OCI-LY3 (cell line): ENCODE measurements at regions not wholly inside any gene's neighbourhood (a gene's known extent, or its start where the extent isn't known, plus 50 kb on each side); places are given as distances from the start of the nearest gene placed in this dataset.

Source experiments
- H2AFZ ChIP-seq: fragments of 200-600, 300-600 bp; shearing (Covaris generic); 2 replicates; pipeline ENCODE4 v1.6.0; 2014; ENCODE audit warnings: antibody characterized with exemption, low read depth, low read length
- H3K27ac ChIP-seq: fragments of 200-600, 300-600 bp; sonication (generic); 2 replicates; pipeline ENCODE4 v1.5.1; 2014; ENCODE audit warnings: mild to moderate bottlenecking, low read length, moderate library complexity, mixed read lengths
- H3K27me3 ChIP-seq: fragments of 200-600, 300-600 bp; sonication (generic); 2 replicates; pipeline ENCODE4 v1.6.1; 2014; ENCODE audit warnings: low read depth, low read length, mixed read lengths
- H3K36me3 ChIP-seq: fragments of 200-600, 300-600 bp; sonication (generic); replicated peaks from 2 replicates; pipeline ENCODE3; 2014; ENCODE audit warnings: low read depth, low read length, mixed read lengths
- H3K4me1 ChIP-seq: fragments of 300-600, 200-600 bp; sonication (generic); 2 replicates; pipeline ENCODE4 v1.6.1; 2014; ENCODE audit warnings: low read length, mixed read lengths
- H3K4me2 ChIP-seq: fragments of 200-600, 300-600 bp; sonication (generic); 2 replicates; pipeline ENCODE4 v1.6.1; 2014; ENCODE audit warnings: low read length, mixed read lengths
- H3K4me3 ChIP-seq: fragments of 300-600, 200-600 bp; sonication (generic); 2 replicates; pipeline ENCODE4 v1.5.1; 2014; ENCODE audit warnings: antibody characterized with exemption, mild to moderate bottlenecking, low read length, moderate library complexity
- H3K79me2 ChIP-seq: fragments of 300-600, 200-600 bp; shearing (Covaris generic); 2 replicates; pipeline ENCODE4 v1.6.1; 2014; ENCODE audit warnings: mild to moderate bottlenecking, low read length, mixed read lengths
- H3K9ac ChIP-seq: fragments of 300-600, 200-600 bp; shearing (Covaris generic); 2 replicates; pipeline ENCODE4 v1.6.0; 2014; ENCODE audit warnings: mild to moderate bottlenecking, low read length, moderate library complexity
- H3K9me3 ChIP-seq: fragments of 200-600, 300-600 bp; shearing (Covaris generic); 2 replicates; pipeline ENCODE4 v1.6.1; 2014; ENCODE audit warnings: low read length, mixed read lengths; ENCODE audit not compliant: insufficient read depth
- H4K20me1 ChIP-seq: fragments of 200-600, 300-600 bp; sonication (generic); 2 replicates; pipeline ENCODE4 v1.6.1; 2016; ENCODE audit warnings: low read length, mixed read lengths; ENCODE audit not compliant: insufficient read depth
- CTCF ChIP-seq: fragments of 200-600, 300-600 bp; sonication (generic); IDR thresholded peaks from 2 replicates; pipeline ENCODE4 v1.5.1; 2014; ENCODE audit warnings: antibody characterized with exemption, low read length, low read depth
- EZH2phosphoT487 ChIP-seq: fragments of 200-600 bp; shearing (Covaris generic); IDR thresholded peaks from 2 replicates; pipeline ENCODE4 v1.6.1; 2018; ENCODE audit warnings: antibody characterized with exemption, mixed run types, low read depth

DNA sequence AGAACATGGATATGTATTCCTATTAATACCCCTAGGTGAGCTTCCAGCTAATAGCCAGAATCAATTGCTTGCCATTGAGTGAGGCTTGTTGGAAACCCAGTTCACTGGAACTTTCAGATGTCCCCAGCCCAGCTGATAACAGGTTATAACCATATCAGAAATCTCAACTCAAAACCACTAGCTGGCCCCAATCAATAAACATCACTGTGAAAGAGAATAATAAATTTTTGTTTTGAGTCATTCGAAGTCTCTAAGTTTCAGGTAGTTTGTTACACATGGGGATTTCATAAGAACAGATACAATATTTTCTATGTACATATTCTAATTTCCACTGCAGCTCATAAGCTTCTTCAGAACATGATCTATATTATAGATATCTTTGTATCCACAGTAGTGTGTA lies 162.9 kb upstream of the SNX7 start:
- Histone ChIP-seq H3K9me3 (no peaks in the 10 kb centered on the region), H3K4me1 (no peaks in the 10 kb centered on the region), H3K4me2 (no peak overlapping the region), H2AFZ (no peak overlapping the region), H4K20me1 (no peaks in the 10 kb centered on the region), H3K27me3 (no peaks in the 10 kb centered on the region), H3K36me3 (no peaks in the 10 kb centered on the region), H3K4me3 (no peak overlapping the region), H3K27ac (no peak overlapping the region), H3K79me2 (no peaks in the 10 kb centered on the region), H3K9ac (no peak overlapping the region)
- TF ChIP-seq CTCF = no peak
- TF ChIP-seq EZH2phosphoT487 = no peak

DNA sequence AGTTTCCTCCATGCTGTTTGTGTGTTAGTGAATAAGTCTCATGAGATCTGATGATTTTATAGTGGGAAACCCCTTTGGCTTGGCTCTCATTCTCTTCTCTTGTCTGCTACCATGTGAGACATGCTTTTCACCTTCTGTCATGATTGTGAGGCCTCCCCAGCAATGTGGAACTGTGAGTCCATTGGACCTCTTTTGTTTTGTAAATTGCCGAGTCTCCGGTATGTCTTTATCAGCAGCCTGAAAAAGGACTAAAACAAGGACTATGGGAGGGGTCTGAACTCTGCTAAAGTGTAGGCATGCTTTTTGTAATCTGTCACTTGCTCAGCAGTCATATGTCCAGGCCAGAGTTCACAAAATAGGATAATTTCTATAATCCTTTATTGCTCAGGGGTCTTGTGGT lies 164.0 kb upstream of the SNX7 start:
- no peaks in the 10 kb centered on the region for H3K79me2 ChIP-seq
- H4K20me1 ChIP-seq = no peaks in the 10 kb centered on the region
- TF ChIP-seq CTCF (no peak), EZH2phosphoT487 (no peak)

DNA sequence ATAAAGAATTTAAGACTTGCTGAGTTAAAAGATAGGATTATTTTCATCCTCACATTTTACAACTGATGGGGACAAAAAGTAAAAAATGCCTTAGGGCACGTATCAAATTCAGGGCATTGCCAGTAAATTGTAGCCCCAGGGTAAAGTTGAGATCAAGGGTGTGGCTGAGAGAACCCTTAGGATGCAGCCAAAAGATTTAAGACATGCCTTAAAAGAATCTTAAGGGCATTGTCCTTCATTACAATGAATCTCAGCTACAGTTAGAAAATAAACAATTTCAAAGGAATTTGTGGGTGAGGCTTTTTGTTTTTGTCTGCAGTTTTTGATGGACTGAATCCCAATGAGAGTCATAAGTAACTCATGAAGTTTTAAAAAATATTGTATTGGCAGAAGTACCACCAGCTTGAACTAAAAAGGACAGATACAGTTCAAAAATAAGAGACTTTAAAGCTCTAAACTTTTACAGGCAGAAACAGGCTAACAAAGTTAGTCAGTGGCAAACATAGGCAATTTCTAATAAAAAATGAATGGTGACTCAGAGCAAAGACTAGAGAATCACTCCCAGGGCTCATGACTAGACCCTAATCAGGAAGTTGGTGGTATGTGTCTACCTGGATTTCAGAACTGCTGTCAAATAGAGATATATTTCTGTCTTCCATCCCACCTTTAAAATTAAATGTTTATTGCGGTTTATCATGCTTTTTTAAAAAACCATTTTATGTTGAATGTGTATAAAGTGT lies 165.1 kb upstream of the SNX7 start:
- no peak overlapping the region for H3K27ac ChIP-seq

More for the DNA sequence above, 164.0 kb upstream of the SNX7 start:
- Histone ChIP-seq H2AFZ (no peak overlapping the region), H3K27me3 (no peaks in the 10 kb centered on the region), H3K27ac (no peak overlapping the region), H3K36me3 (no peaks in the 10 kb centered on the region), H3K4me3 (no peak overlapping the region), H3K4me1 (no peaks in the 10 kb centered on the region), H3K9me3 (no peaks in the 10 kb centered on the region), H3K4me2 (no peak overlapping the region), H3K9ac (no peak overlapping the region)

GRCh38 chr1:98493469-98493868 lies 168.1 kb upstream of the SNX7 start:
- Histone ChIP-seq H3K9ac (no peak overlapping the region), H4K20me1 (no peaks in the 10 kb centered on the region), H3K27me3 (no peaks in the 10 kb centered on the region), H3K36me3 (no peaks in the 10 kb centered on the region), H3K4me1 (peaks cover 8% of the 10 kb centered on the region), H3K4me3 (no peak overlapping the region), H2AFZ (no peak overlapping the region), H3K4me2 (no peak overlapping the region), H3K79me2 (no peaks in the 10 kb centered on the region), H3K9me3 (no peaks in the 10 kb centered on the region), H3K27ac (no peak overlapping the region)
- TF ChIP-seq EZH2phosphoT487 (no peak), CTCF (no peak)

More for the DNA sequence above, 165.1 kb upstream of the SNX7 start:
- H3K9ac ChIP-seq = no peak overlapping the region
- H3K79me2 ChIP-seq = no peaks in the 10 kb centered on the region
- no peak overlapping the region for H2AFZ ChIP-seq
- H3K36me3 ChIP-seq = no peaks in the 10 kb centered on the region
- TF ChIP-seq EZH2phosphoT487 = no peak
- no peaks in the 10 kb centered on the region for H3K9me3 ChIP-seq
- H4K20me1 ChIP-seq = no peaks in the 10 kb centered on the region
- no peak overlapping the region for H3K4me3 ChIP-seq
- H3K4me2 ChIP-seq = no peak overlapping the region
- no peaks in the 10 kb centered on the region for H3K4me1 ChIP-seq
- H3K27me3 ChIP-seq = no peaks in the 10 kb centered on the region
